Thoracic aorta (tissue), 2 donors: ENCODE measurements at regions not wholly inside any gene's neighbourhood (a gene's known extent, or its start where the extent isn't known, plus 50 kb on each side); places are given as distances from the start of the nearest gene placed in this dataset.

Source experiments
- ATAC-seq: fragments of 150-250 bp; one replicate; pipeline ENCODE4 v1.8.0; 2017; ENCODE audit warnings: low read depth; ENCODE audit not compliant: insufficient number of reproducible peaks, low FRiP score
- DNase-seq: peaks from one replicate; pipeline ENCODE4 v3.0.0-alpha.2; 2020; ENCODE audit warnings: low spot score
- H3K27ac ChIP-seq, 2 donors: fragments of 200-600 bp; sonication (generic); 1 replicate in 1 of 2; 2 replicates in 1 of 2; pipeline ENCODE4 v1.5.1; 2016; ENCODE audit warnings: mild to moderate bottlenecking in 2 of 2, moderate library complexity in 2 of 2
- H3K27me3 ChIP-seq: fragments of 200-600 bp; sonication (generic); replicated peaks from 2 replicates; pipeline ENCODE4 v1.6.0; 2016; ENCODE audit warnings: mild to moderate bottlenecking; ENCODE audit not compliant: insufficient read depth
- H3K36me3 ChIP-seq: fragments of 200-600 bp; sonication (generic); one replicate; pipeline ENCODE4 v1.5.1; 2016
- H3K4me1 ChIP-seq, 2 donors: fragments of 200-600 bp; sonication (generic); 1 replicate in 1 of 2; 2 replicates in 1 of 2; pipeline versions ENCODE4 v1.5.1 to v1.6.0; 2016; ENCODE audit warnings: low read depth in 2 of 2, mild to moderate bottlenecking in 1 of 2; ENCODE audit not compliant: control insufficient read depth in 1 of 2
- H3K4me3 ChIP-seq: fragments of 200-600 bp; sonication (generic); 2 replicates; pipeline ENCODE4 v1.5.1; 2016; ENCODE audit warnings: mild to moderate bottlenecking
- H3K9me3 ChIP-seq: fragments of 200-600 bp; sonication (generic); 2 replicates; pipeline ENCODE4 v1.5.1; 2016
- CTCF ChIP-seq: fragments of 200-600 bp; sonication (generic); IDR thresholded peaks from one replicate; pipeline ENCODE4 v1.5.1; 2019; ENCODE audit warnings: antibody characterized with exemption

GRCh38 chr1:234546890-234547788, 62.8 kb downstream of the IRF2BP2 start:
- Histone ChIP-seq H3K27me3 (no peaks in the 10 kb centered on the region), H3K27ac (no peak overlapping the region), H3K36me3 (no peaks in the 10 kb centered on the region), H3K4me3 (no peak overlapping the region), H3K4me1 (peaks cover 12 to 17% of the 10 kb centered on the region in 2 donors), H3K9me3 (no peaks in the 10 kb centered on the region)
- ATAC-seq (no peak), DNase-seq (no peak)
- no peak for TF ChIP-seq CTCF

- Histone ChIP-seq H3K4me1 (peaks cover 16 to 17% of the 10 kb centered on the region in 2 donors), H3K27me3 (no peaks in the 10 kb centered on the region), H3K27ac (no peak overlapping the region), H3K4me3 (no peak overlapping the region), H3K36me3 (no peaks in the 10 kb centered on the region), H3K9me3 (no peaks in the 10 kb centered on the region)
- no peak for TF ChIP-seq CTCF
- ATAC-seq (no peak), DNase-seq (no peak)
Observed at GRCh38 chr1:234546387-234546704, 63.6 kb downstream of the IRF2BP2 start.

- Histone ChIP-seq H3K27ac (peak overlapping the region in 1 of 2 donors; percentile 61), H3K36me3 (no peaks in the 10 kb centered on the region), H3K4me3 (no peak overlapping the region), H3K4me1 (peaks cover 17 to 19% of the 10 kb centered on the region in 2 donors), H3K9me3 (no peaks in the 10 kb centered on the region), H3K27me3 (no peaks in the 10 kb centered on the region)
- no peak for ATAC-seq
- DNase-seq = no peak
- TF ChIP-seq CTCF = no peak
Observed at GRCh38 chr1:234545517-234546386, 64.2 kb downstream of the IRF2BP2 start.

- Histone ChIP-seq H3K9me3 (no peaks in the 10 kb centered on the region), H3K36me3 (no peaks in the 10 kb centered on the region), H3K27ac (peak overlapping the region; percentile 26 to 61), H3K27me3 (no peaks in the 10 kb centered on the region), H3K4me3 (peak overlapping the region; percentile 10), H3K4me1 (peaks cover 17 to 35% of the 10 kb centered on the region in 2 donors)
- TF ChIP-seq CTCF = no peak
- ATAC-seq (peak; percentile 41), DNase-seq (peak; percentile 48)
Observed at GRCh38 chr1:234544087-234544579, 65.2 kb upstream of the TARBP1 start.
